ENCODE measurements at regions not wholly inside any gene's neighbourhood (a gene's known extent, or its start where the extent isn't known, plus 50 kb on each side); places are given as distances from the start of the nearest gene placed in this dataset.

DNA sequence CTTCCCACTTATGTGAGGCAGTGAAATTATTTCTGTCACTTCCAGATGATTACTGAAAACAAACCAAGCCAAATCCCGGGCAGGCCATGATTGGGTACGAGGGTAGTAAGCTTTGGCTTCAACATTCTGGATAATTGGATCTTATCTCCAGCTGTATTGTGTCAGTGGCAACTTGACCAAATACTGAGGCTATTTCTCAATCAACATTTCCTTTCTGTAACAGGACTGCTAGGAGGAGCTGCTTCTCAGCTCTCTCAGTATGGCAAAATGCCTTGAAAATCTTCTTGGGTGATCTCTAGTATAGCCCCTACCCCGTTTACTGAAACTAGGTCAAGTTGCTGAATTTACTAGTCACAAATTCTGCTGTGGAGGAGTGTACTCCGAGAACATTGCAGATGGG, 169.3 kb upstream of the FRMPD4 start:
- TF ChIP-seq, protein P1, sequence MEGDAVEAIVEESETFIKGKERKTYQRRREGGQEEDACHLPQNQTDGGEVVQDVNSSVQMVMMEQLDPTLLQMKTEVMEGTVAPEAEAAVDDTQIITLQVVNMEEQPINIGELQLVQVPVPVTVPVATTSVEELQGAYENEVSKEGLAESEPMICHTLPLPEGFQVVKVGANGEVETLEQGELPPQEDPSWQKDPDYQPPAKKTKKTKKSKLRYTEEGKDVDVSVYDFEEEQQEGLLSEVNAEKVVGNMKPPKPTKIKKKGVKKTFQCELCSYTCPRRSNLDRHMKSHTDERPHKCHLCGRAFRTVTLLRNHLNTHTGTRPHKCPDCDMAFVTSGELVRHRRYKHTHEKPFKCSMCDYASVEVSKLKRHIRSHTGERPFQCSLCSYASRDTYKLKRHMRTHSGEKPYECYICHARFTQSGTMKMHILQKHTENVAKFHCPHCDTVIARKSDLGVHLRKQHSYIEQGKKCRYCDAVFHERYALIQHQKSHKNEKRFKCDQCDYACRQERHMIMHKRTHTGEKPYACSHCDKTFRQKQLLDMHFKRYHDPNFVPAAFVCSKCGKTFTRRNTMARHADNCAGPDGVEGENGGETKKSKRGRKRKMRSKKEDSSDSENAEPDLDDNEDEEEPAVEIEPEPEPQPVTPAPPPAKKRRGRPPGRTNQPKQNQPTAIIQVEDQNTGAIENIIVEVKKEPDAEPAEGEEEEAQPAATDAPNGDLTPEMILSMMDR (conservative IDR thresholded peaks at IDR 0.05 in 1 of 2, IDR thresholded peaks at IDR 0.05 in 1 of 2; ENCODE audit: extremely low read depth in 1 of 2, insufficient read depth in 1 of 2, low read depth in 1 of 2, low read length in 2 of 2), result no peak
- TF ChIP-seq EZH2 (IDR thresholded peaks at IDR 0.05; ENCODE audit: borderline replicate concordance, low read length), result no peak

Data from mammary epithelial cell (primary cell).